Neural cell (in vitro differentiated cells): ENCODE measurements at regions not wholly inside any gene's neighbourhood (a gene's known extent, or its start where the extent isn't known, plus 50 kb on each side); places are given as distances from the start of the nearest gene placed in this dataset.

Source experiments
- H2AFZ ChIP-seq: fragments of 200-600, 300-800 bp; sonication (generic), shearing (Covaris generic); 2 replicates; pipeline ENCODE4 v1.6.0; 2014; ENCODE audit warnings: low read depth, mild to moderate bottlenecking, antibody characterized with exemption, low read length, moderate library complexity
- H3F3A ChIP-seq: fragments of 200-600 bp; shearing (Covaris generic); 2 replicates; pipeline ENCODE4 v1.6.1; 2016; ENCODE audit warnings: mild to moderate bottlenecking, moderate library complexity, mixed read lengths, antibody characterized with exemption, low read length; ENCODE audit not compliant: insufficient read depth, poor library complexity, severe bottlenecking
- H3K27ac ChIP-seq: fragments of 200-600, 300-800 bp; sonication (generic), shearing (Covaris generic); 2 replicates; pipeline ENCODE4 v1.5.1; 2014; ENCODE audit warnings: mild to moderate bottlenecking, low read length, moderate library complexity
- H3K27me3 ChIP-seq: fragments of 300-800, 200-600 bp; sonication (generic), shearing (Covaris generic); 2 replicates; pipeline ENCODE4 v1.6.0; 2014; ENCODE audit warnings: mild to moderate bottlenecking, low read depth, low read length, moderate library complexity; ENCODE audit not compliant: insufficient read depth
- H3K36me3 ChIP-seq: fragments of 300-800, 200-600 bp; sonication (generic), shearing (Covaris generic); 2 replicates; pipeline ENCODE4 v1.5.1; 2014; ENCODE audit warnings: mild to moderate bottlenecking, antibody characterized with exemption, low read length, moderate library complexity; ENCODE audit not compliant: insufficient read depth
- H3K4me2 ChIP-seq: fragments of 300-800, 200-600 bp; sonication (generic), shearing (Covaris generic); 2 replicates; pipeline ENCODE4 v1.6.0; 2014; ENCODE audit warnings: mild to moderate bottlenecking, low read length
- H3K4me3 ChIP-seq: fragments of 300-800, 200-600 bp; sonication (generic), shearing (Covaris generic); 2 replicates; pipeline ENCODE4 v1.5.1; 2014; ENCODE audit warnings: mild to moderate bottlenecking, low read length, moderate library complexity
- H3K79me2 ChIP-seq: fragments of 200-600 bp; shearing (Covaris generic); replicated peaks from 2 replicates; pipeline ENCODE4 v1.6.0; 2014; ENCODE audit warnings: mild to moderate bottlenecking, low read length, moderate library complexity; ENCODE audit not compliant: insufficient read depth
- H3K9ac ChIP-seq: fragments of 300-800, 200-600 bp; sonication (generic), shearing (Covaris generic); 2 replicates; pipeline ENCODE4 v1.6.1; 2016; ENCODE audit warnings: mild to moderate bottlenecking, low read length, mixed read lengths
- H3K9me2 ChIP-seq: fragments of 200-600 bp; shearing (Covaris generic); 2 replicates; pipeline ENCODE4 v1.6.1; 2016; ENCODE audit warnings: mild to moderate bottlenecking, low read length, mixed read lengths; ENCODE audit not compliant: insufficient read depth
- H3K9me3 ChIP-seq: fragments of 200-600, 300-800 bp; sonication (generic), shearing (Covaris generic); 2 replicates; pipeline ENCODE4 v1.6.1; 2016; ENCODE audit warnings: mild to moderate bottlenecking, mixed run types, low read length, moderate library complexity, mixed read lengths
- H4K20me1 ChIP-seq: fragments of 200-600 bp; shearing (Covaris generic); 2 replicates; pipeline ENCODE4 v1.6.1; 2016; ENCODE audit warnings: mild to moderate bottlenecking, mixed run types; ENCODE audit not compliant: insufficient read depth
- CTCF ChIP-seq: fragments of 450-650 bp; IDR thresholded peaks from 2 replicates; pipeline ENCODE4 v1.5.1; 2014; ENCODE audit warnings: antibody characterized with exemption, mild to moderate bottlenecking, moderate library complexity; ENCODE audit not compliant: poor library complexity, severe bottlenecking
- EP300 ChIP-seq: fragments of 450-650 bp; conservative IDR thresholded peaks from 2 replicates; pipeline ENCODE4 v1.6.1; 2014; ENCODE audit warnings: antibody characterized with exemption, mild to moderate bottlenecking, moderate library complexity; ENCODE audit not compliant: poor library complexity, severe bottlenecking
- EZH2 ChIP-seq: fragments of 200-600, 300-800 bp; shearing (Covaris generic), sonication (generic); IDR thresholded peaks from 2 replicates; pipeline ENCODE4 v1.6.1; 2014; ENCODE audit warnings: antibody characterized with exemption, low read length, borderline replicate concordance, mild to moderate bottlenecking; ENCODE audit not compliant: insufficient read depth, poor library complexity, severe bottlenecking
- MXI1 ChIP-seq: fragments of 450-650 bp; conservative IDR thresholded peaks from 2 replicates; pipeline ENCODE4 v1.6.1; 2014; ENCODE audit warnings: antibody characterized with exemption, mild to moderate bottlenecking; ENCODE audit not compliant: poor library complexity, severe bottlenecking
- POLR2AphosphoS5 ChIP-seq: IDR thresholded peaks from 2 replicates; pipeline ENCODE4 v1.6.1; 2012
- RAD21 ChIP-seq: fragments of 450-650 bp; conservative IDR thresholded peaks from 2 replicates; pipeline ENCODE4 v1.6.1; 2014; ENCODE audit warnings: antibody characterized with exemption, mild to moderate bottlenecking, moderate library complexity
- REST ChIP-seq: IDR thresholded peaks from 2 replicates; pipeline ENCODE4 v1.6.1; 2012; ENCODE audit warnings: borderline replicate concordance
- SMC3 ChIP-seq: fragments of 450-650 bp; conservative IDR thresholded peaks from 2 replicates; pipeline ENCODE4 v1.6.1; 2014; ENCODE audit warnings: antibody characterized with exemption, mild to moderate bottlenecking, moderate library complexity; ENCODE audit not compliant: poor library complexity
- TAF1 ChIP-seq: IDR thresholded peaks from 2 replicates; pipeline ENCODE4 v1.6.1; 2012; ENCODE audit warnings: low read depth

GRCh38 chr4:128633067-128633466 lies 176.4 kb upstream of the JADE1 start:
- H3K36me3 ChIP-seq: no peaks in the 10 kb centered on the region
- no peak overlapping the region for H3K4me2 ChIP-seq
- H3K4me3 ChIP-seq: no peak overlapping the region
- H3K9ac ChIP-seq: no peak overlapping the region
- H3F3A ChIP-seq: no peaks in the 10 kb centered on the region
- H3K9me2 ChIP-seq: no peaks in the 10 kb centered on the region
- no peak overlapping the region for H3K27ac ChIP-seq
- H3K27me3 ChIP-seq: no peaks in the 10 kb centered on the region
- H2AFZ ChIP-seq: no peak overlapping the region
- H3K9me3 ChIP-seq: no peaks in the 10 kb centered on the region
- H4K20me1 ChIP-seq: no peaks in the 10 kb centered on the region
- TF ChIP-seq EP300: no peak
- no peak for TF ChIP-seq CTCF
- TF ChIP-seq TAF1: no peak
- TF ChIP-seq EZH2: no peak
- no peak for TF ChIP-seq POLR2AphosphoS5
- no peak for TF ChIP-seq REST
- no peak for TF ChIP-seq RAD21
- TF ChIP-seq SMC3: no peak
- no peak for TF ChIP-seq MXI1
- H3K79me2 ChIP-seq: no peaks in the 10 kb centered on the region

- no peaks in the 10 kb centered on the region for H4K20me1 ChIP-seq
- no peaks in the 10 kb centered on the region for H3K9me2 ChIP-seq
- TF ChIP-seq POLR2AphosphoS5 (no peak), RAD21 (no peak), MXI1 (no peak), EZH2 (no peak), CTCF (no peak), SMC3 (no peak), TAF1 (no peak), EP300 (no peak), REST (no peak)
- no peaks in the 10 kb centered on the region for H3F3A ChIP-seq
- no peak overlapping the region for H3K9ac ChIP-seq
- no peak overlapping the region for H3K4me2 ChIP-seq
- H3K27me3 ChIP-seq: no peaks in the 10 kb centered on the region
- H3K4me3 ChIP-seq: no peak overlapping the region
- no peaks in the 10 kb centered on the region for H3K9me3 ChIP-seq
- no peak overlapping the region for H2AFZ ChIP-seq
- H3K36me3 ChIP-seq: no peaks in the 10 kb centered on the region
- H3K79me2 ChIP-seq: no peaks in the 10 kb centered on the region
- no peak overlapping the region for H3K27ac ChIP-seq
Measured at GRCh38 chr4:128630871-128631270, 178.6 kb upstream of the JADE1 start.
